C4-2B (cell line): ENCODE measurements at regions not wholly inside any gene's neighbourhood (a gene's known extent, or its start where the extent isn't known, plus 50 kb on each side); places are given as distances from the start of the nearest gene placed in this dataset.

ENCODE experiments used
- H3K27ac ChIP-seq: fragments of 450-650 bp; 2 replicates; pipeline ENCODE4 v1.5.1; 2017
- ZFX ChIP-seq: fragments of 450-650 bp; IDR thresholded peaks from 2 replicates; pipeline ENCODE4 v1.6.1; 2017
- TF ChIP-seq, protein P1 (sequence below): fragments of 450-650 bp; conservative IDR thresholded peaks from 2 replicates; pipeline ENCODE4 v1.5.1; 2017; ENCODE audit warnings: mild to moderate bottlenecking

- no peak overlapping the region for H3K27ac ChIP-seq
- TF ChIP-seq, protein P1, sequence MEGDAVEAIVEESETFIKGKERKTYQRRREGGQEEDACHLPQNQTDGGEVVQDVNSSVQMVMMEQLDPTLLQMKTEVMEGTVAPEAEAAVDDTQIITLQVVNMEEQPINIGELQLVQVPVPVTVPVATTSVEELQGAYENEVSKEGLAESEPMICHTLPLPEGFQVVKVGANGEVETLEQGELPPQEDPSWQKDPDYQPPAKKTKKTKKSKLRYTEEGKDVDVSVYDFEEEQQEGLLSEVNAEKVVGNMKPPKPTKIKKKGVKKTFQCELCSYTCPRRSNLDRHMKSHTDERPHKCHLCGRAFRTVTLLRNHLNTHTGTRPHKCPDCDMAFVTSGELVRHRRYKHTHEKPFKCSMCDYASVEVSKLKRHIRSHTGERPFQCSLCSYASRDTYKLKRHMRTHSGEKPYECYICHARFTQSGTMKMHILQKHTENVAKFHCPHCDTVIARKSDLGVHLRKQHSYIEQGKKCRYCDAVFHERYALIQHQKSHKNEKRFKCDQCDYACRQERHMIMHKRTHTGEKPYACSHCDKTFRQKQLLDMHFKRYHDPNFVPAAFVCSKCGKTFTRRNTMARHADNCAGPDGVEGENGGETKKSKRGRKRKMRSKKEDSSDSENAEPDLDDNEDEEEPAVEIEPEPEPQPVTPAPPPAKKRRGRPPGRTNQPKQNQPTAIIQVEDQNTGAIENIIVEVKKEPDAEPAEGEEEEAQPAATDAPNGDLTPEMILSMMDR, result no peak
- TF ChIP-seq ZFX, result no peak
Measured at GRCh38 chr6:149168968-149169367, 148.5 kb upstream of the TAB2 start.

DNA sequence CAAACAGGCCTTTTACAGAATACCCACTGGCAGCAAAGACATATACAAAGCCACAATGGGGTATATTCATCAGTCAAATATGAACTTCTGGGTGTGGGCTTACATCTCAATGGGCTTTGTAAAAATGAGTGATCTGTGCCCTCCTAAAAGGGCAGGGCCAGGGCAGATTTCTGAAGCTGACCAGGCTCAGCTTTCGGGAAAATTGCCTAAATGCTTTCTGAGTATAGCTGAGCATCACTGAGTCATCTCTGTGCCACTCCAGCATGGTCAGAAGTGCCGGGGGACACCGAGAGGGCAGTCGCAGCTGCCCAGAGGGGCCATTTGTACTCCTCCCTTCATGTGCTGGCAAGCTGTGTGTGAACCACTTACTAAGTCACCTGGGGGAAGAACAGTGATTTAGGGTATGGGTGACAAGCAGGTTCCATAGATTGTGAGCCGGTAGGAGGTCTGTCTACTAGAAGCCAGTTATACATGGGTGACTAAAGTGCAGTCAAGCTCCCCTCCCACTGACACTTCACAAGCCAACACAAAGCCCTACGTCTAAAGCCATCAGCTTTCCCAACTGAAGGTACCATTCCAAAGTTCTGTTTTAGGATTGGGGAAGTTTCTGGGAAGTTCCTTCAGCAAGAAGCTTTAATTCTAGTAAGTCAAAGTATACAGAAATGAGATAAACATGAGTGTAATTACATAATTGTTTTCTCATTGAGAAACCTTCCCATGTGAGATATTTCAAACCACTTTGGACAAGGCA is 147.6 kb upstream of the TAB2 start:
- H3K27ac ChIP-seq, result no peak overlapping the region
- TF ChIP-seq, protein P1, result no peak

- no peak overlapping the region for H3K27ac ChIP-seq
- no peak for TF ChIP-seq ZFX
- TF ChIP-seq, protein P1, result no peak
Measured at GRCh38 chr6:149170564-149171452, 146.7 kb upstream of the TAB2 start.

GRCh38 chr6:149173222-149173621 is 144.3 kb upstream of the TAB2 start:
- no peak overlapping the region for H3K27ac ChIP-seq
- TF ChIP-seq, protein P1, result no peak
- no peak for TF ChIP-seq ZFX

DNA sequence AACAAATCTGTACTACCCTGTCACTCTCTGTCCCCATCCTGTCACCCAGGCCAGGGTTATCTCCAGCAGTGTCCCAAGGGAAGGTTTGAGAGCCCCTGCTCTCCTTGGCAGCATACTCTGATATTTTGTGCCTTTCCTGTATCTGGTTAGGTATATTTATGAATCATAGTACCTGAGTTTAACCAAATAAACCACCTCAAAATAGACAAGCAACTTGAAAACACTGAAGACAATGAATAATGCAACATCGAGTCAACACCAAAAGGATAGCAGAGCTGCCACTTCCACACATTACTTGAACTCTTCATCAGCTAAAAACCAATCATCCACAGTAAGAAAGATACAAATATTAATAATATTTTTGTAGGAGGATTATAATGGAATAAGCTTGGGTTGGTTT is 142.6 kb upstream of the TAB2 start:
- no peak overlapping the region for H3K27ac ChIP-seq
- TF ChIP-seq, protein P1, result no peak
- no peak for TF ChIP-seq ZFX

- H3K27ac ChIP-seq, result no peak overlapping the region
- no peak for TF ChIP-seq ZFX
- TF ChIP-seq, protein P1, result no peak
Measured at GRCh38 chr6:149176971-149177667, 140.4 kb upstream of the TAB2 start.
